ENCODE measurements at regions not wholly inside any gene's neighbourhood (a gene's known extent, or its start where the extent isn't known, plus 50 kb on each side); places are given as distances from the start of the nearest gene placed in this dataset.
A peak's percentile ranks its signal among the peaks of the same experiment; 100 is the strongest.

- BruUV-seq (replicated peaks) = no TSS peak
- dilution Hi-C loops (cut with MboI; ENCODE audit: extremely low pct_ligation_motif_present, low sequenced_read_pairs) (no loop called here), intact Hi-C loops (cut with micrococcal nuclease) (no loop called here)
- Histone ChIP-seq H3K9ac (replicated peaks; ENCODE audit: extremely low read depth, insufficient read depth, low read length) (no peak overlapping the region), H3K27ac (ENCODE audit: insufficient read depth, low read depth, low read length) (no peak overlapping the region), H3K79me2 (ENCODE audit: control insufficient read depth, insufficient read depth, low read length) (no peaks in the 10 kb centered on the region), H2AFZ (ENCODE audit: low read depth, low read length) (no peak overlapping the region), H3K9me3 (replicated peaks; ENCODE audit: control insufficient read depth, insufficient read depth, low read length) (no peaks in the 10 kb centered on the region), H3K4me1 (ENCODE audit: control insufficient read depth, extremely low read depth, insufficient read depth, low read length) (peaks cover 7% of the 10 kb centered on the region), H3K27me3 (ENCODE audit: control insufficient read depth in 2 of 2, insufficient read depth in 2 of 2, low read length in 2 of 2) (no peaks in the 10 kb centered on the region), H3K9me1 (replicated peaks; ENCODE audit: control insufficient read depth, extremely low read depth, insufficient read depth, low read length) (no peaks in the 10 kb centered on the region), H4K20me1 (replicated peaks; ENCODE audit: control insufficient read depth, extremely low read depth, insufficient read depth, low read length) (no peaks in the 10 kb centered on the region), H3K4me3 (replicated peaks in 1 of 3; ENCODE audit: insufficient read depth in 1 of 3, low read depth in 1 of 3, low read length in 3 of 3) (no peak overlapping the region), H3K36me3 (ENCODE audit: control insufficient read depth in 2 of 2, extremely low read depth in 1 of 2, insufficient read depth in 2 of 2, low read length in 2 of 2) (no peaks in the 10 kb centered on the region), H3K4me2 (ENCODE audit: insufficient read depth, low read length) (no peak overlapping the region)
- ChIA-PET CTCF (interaction anchor here (3.6 kb wide), 1 partner anchor 11 kb away, joined by 14 read pairs; no protein-coding TSS in a partner anchor), POLR2A (no interaction called here)
- no peak for FAIRE-seq
- TF ChIP-seq EZH2 (IDR thresholded peaks at IDR 0.05; ENCODE audit: borderline replicate concordance, low read depth, low read length, severe bottlenecking) (no peak), FOS (IDR thresholded peaks at IDR 0.05; ENCODE audit: borderline replicate concordance, insufficient read depth, low read length) (peak; percentile 14), POLR2AphosphoS5 (IDR thresholded peaks at IDR 0.05; ENCODE audit: insufficient read depth, low read depth, low read length) (no peak), POLR2A (IDR thresholded peaks at IDR 0.05; ENCODE audit: low read depth, low read length) (no peak), GATA2 (IDR thresholded peaks at IDR 0.05; ENCODE audit: insufficient read depth, insufficient read length, low read depth, low read length) (peak; percentile 7)
- DNase-seq (ENCODE audit: low read depth, low spot score) = no peak
Measured at GRCh38 chr12:46650688-46651087, 175.1 kb downstream of the SLC38A4 start.

DNA sequence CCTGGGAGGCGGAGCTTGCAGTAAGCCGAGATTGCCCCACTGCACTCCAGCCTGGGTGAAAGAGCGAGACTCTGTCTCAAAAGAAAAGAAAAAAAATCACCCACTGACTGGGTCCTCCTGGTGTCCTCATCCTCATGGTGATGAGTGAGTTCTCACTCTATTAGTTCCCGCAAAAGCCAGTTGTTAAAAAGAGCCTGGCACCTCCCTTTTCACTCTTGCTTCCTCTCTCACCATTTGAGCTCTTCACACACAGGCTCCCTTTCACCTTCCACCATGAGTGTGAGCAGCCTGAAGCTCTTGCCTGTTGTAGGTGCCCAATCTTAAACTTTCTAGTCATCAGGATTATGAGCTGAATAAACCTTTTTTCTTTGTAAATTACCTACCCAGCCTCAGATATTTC, 176.4 kb downstream of the SLC38A4 start:
- H3K27ac ChIP-seq (ENCODE audit: insufficient read depth, low read depth, low read length) = no peak overlapping the region
- no peak overlapping the region for H2AFZ ChIP-seq (ENCODE audit: low read depth, low read length)
- peaks cover 7% of the 10 kb centered on the region for H3K4me1 ChIP-seq (ENCODE audit: control insufficient read depth, extremely low read depth, insufficient read depth, low read length)
- DNase-seq (ENCODE audit: low read depth, low spot score) (no peak), FAIRE-seq (no peak)
- TF ChIP-seq POLR2A (IDR thresholded peaks at IDR 0.05; ENCODE audit: low read depth, low read length) (no peak), GATA2 (IDR thresholded peaks at IDR 0.05; ENCODE audit: insufficient read depth, insufficient read length, low read depth, low read length) (no peak), FOS (IDR thresholded peaks at IDR 0.05; ENCODE audit: borderline replicate concordance, insufficient read depth, low read length) (no peak), MYC (IDR thresholded peaks at IDR 0.05; ENCODE audit: low read depth, low read length) (no peak), CTCF (IDR thresholded peaks at IDR 0.05; ENCODE audit: extremely low read depth in 1 of 2, insufficient read depth in 1 of 2, low read depth in 1 of 2, low read length in 2 of 2) (no peak), JUN (IDR thresholded peaks at IDR 0.05; ENCODE audit: borderline replicate concordance, insufficient read depth, insufficient read length, low read depth) (no peak), POLR2AphosphoS5 (IDR thresholded peaks at IDR 0.05; ENCODE audit: insufficient read depth, low read depth, low read length) (no peak), EZH2 (IDR thresholded peaks at IDR 0.05; ENCODE audit: borderline replicate concordance, low read depth, low read length, severe bottlenecking) (no peak)
- TF ChIP-seq, protein P1, sequence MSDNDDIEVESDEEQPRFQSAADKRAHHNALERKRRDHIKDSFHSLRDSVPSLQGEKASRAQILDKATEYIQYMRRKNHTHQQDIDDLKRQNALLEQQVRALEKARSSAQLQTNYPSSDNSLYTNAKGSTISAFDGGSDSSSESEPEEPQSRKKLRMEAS (IDR thresholded peaks at IDR 0.05; ENCODE audit: insufficient read depth, insufficient read length) = no peak
- H3K36me3 ChIP-seq (ENCODE audit: control insufficient read depth in 2 of 2, extremely low read depth in 1 of 2, insufficient read depth in 2 of 2, low read length in 2 of 2) = no peaks in the 10 kb centered on the region
- no peaks in the 10 kb centered on the region for H3K9me1 ChIP-seq (replicated peaks; ENCODE audit: control insufficient read depth, extremely low read depth, insufficient read depth, low read length)
- BruUV-seq (replicated peaks) = no TSS peak
- H3K27me3 ChIP-seq (ENCODE audit: control insufficient read depth in 2 of 2, insufficient read depth in 2 of 2, low read length in 2 of 2) = no peaks in the 10 kb centered on the region
- H3K4me2 ChIP-seq (ENCODE audit: insufficient read depth, low read length) = no peak overlapping the region
- H3K9me3 ChIP-seq (replicated peaks; ENCODE audit: control insufficient read depth, insufficient read depth, low read length) = no peaks in the 10 kb centered on the region
- no peaks in the 10 kb centered on the region for H3K79me2 ChIP-seq (ENCODE audit: control insufficient read depth, insufficient read depth, low read length)
- POLR2A ChIA-PET = no interaction called here
- intact Hi-C loops (cut with micrococcal nuclease) (no loop called here), dilution Hi-C loops (cut with MboI; ENCODE audit: extremely low pct_ligation_motif_present, low sequenced_read_pairs) (no loop called here)
- H3K9ac ChIP-seq (replicated peaks; ENCODE audit: extremely low read depth, insufficient read depth, low read length) = no peak overlapping the region
- CTCF ChIA-PET = interaction anchor here (3.6 kb wide), 1 partner anchor 12 kb away, joined by 14 read pairs; no protein-coding TSS in a partner anchor
- H4K20me1 ChIP-seq (replicated peaks; ENCODE audit: control insufficient read depth, extremely low read depth, insufficient read depth, low read length) = no peaks in the 10 kb centered on the region
- H3K4me3 ChIP-seq (replicated peaks in 1 of 3; ENCODE audit: insufficient read depth in 1 of 3, low read depth in 1 of 3, low read length in 3 of 3) = no peak overlapping the region

Data from endothelial cell of umbilical vein (primary cell).